HG02852 (cell line): ENCODE measurements at regions not wholly inside any gene's neighbourhood (a gene's known extent, or its start where the extent isn't known, plus 50 kb on each side); places are given as distances from the start of the nearest gene placed in this dataset.

Source experiments
- ATAC-seq: cut with Tn5 transposase; IDR thresholded peaks from one replicate; pipeline ENCODE4 v1.9.1; 2021; ENCODE audit warnings: mild to moderate bottlenecking, moderate library complexity; ENCODE audit not compliant: unreplicated experiment

DNA sequence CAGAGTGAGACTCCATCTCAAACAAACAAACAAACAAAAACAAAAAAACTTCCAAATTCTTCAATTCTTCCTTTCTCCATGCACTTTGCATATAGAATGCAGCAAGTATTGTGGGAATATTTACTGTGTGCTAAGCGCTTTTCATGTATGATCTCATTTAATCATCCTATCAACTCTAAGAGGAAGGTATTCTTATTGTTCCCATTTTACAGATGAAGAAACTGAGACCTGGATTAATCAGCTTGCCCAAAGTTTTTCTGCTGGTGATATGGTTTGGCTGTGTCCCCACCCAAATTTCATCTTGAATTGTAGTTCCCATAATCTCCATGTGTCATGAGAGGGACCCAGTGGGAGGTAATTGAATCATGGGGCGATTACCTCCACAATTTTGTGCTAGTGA lies 56.6 kb upstream of the KCNG1 start:
- no peak for ATAC-seq

GRCh38 chr20:51077686-51078060 lies 54.8 kb upstream of the KCNG1 start:
- no peak for ATAC-seq

DNA sequence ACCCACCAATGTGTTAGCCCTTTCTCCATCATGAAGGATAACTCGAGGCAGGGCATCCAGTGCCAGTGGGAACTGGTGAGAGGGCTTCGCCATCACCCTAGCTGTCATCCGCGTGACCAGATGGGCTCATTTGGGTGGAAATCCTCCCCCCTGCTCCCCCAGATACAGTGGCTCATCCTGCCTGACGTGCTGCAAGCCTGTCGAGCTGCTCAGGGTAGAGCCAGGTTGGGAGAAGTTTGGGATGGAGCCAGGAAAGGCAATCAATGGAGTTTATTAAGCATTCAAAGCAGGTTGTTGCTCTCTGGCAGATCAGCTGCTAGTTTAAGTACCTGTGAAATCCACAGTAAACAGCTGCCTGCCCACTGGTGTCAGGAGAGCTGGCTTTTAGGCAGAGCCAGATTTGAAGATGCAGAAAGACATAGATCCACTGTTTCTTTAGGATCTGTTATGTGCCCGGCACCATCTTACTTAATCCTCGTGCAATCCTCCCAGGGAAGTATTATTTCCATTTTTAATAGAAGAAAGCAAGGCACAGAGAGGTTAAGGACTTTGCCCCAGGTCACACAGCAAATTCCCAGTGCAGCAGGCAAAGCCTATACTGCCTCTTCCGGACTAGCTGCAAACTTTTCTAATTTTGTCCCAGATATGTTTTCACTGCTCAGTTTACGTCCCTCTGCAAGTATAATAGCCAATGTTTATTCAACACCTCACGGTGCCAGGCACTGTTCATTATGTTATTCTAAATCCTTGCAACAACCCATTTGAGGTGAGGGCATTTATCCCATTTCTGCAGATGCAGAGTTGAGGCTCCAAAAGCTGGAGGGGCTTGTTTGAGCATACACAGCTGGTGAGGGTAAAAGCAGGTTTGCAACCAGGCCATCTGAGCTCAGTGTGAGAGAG lies 54.1 kb upstream of the KCNG1 start:
- ATAC-seq = no peak

DNA sequence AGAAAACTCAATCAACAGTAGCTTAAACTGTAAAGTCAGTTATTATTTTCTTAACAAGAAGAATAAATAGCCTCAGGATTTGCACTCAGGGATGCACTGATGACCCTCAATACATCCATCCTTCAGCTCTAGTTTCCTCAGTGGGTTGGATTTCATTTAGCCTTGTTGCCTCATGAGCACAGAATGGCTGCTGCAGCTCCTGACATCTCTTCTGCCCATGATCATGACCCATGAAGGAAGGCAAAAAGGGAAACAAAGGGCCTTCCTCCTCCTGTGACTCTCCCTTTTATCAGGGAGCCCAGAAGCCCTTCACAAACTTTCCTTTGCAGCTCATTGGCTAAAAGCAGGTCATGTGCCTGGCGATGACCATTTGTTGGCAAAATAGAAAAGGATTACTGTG lies 51.2 kb upstream of the KCNG1 start:
- ATAC-seq = no peak
